HUES6 (cell line): ENCODE measurements at regions not wholly inside any gene's neighbourhood (a gene's known extent, or its start where the extent isn't known, plus 50 kb on each side); places are given as distances from the start of the nearest gene placed in this dataset.

Experiments
- H3K27ac ChIP-seq: 2 replicates; pipeline ENCODE4 v1.7.0; 2013; ENCODE audit warnings: low read depth, mild to moderate bottlenecking, low read length, inconsistent platforms
- H3K27me3 ChIP-seq: 2 replicates; pipeline ENCODE4 v1.6.1; 2013; ENCODE audit warnings: low read length; ENCODE audit not compliant: control insufficient read depth, insufficient read depth
- H3K36me3 ChIP-seq: 2 replicates; pipeline ENCODE4 v1.6.1; 2013; ENCODE audit warnings: low read length; ENCODE audit not compliant: control insufficient read depth, insufficient read depth
- H3K4me1 ChIP-seq: 2 replicates; pipeline ENCODE4 v1.6.1; 2013; ENCODE audit warnings: low read length; ENCODE audit not compliant: control insufficient read depth, insufficient read depth
- H3K4me3 ChIP-seq: 2 replicates; pipeline ENCODE4 v1.5.1; 2013; ENCODE audit warnings: low read depth, low read length
- H3K9ac ChIP-seq: one replicate; pipeline ENCODE4 v1.6.1; 2013; ENCODE audit warnings: mild to moderate bottlenecking, low read length
- H3K9me3 ChIP-seq: 2 replicates; pipeline ENCODE4 v1.6.1; 2013; ENCODE audit warnings: low read depth, low read length; ENCODE audit not compliant: control insufficient read depth, insufficient read depth

DNA sequence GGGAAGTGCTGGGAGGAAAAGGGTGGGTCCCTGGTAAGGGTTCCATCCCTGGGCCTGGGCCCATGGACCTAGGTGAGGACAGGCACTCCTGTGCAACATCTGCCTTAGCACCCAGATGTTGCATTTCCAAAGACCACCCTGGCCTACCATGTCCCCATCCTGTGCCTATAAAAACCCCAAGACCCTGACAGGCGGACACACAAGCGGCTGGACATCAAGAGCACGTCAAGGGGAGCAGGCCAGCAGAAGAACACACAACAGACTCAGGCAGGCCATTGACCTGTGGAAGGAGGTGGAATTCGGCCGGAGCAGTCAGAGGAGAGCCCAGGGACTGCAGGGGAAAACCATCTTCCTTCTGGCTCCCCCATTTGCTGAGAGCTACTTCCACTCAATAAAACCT, 937.8 kb upstream of the MANEA start:
- Histone ChIP-seq H3K36me3 (no peaks in the 10 kb centered on the region), H3K27me3 (no peaks in the 10 kb centered on the region), H3K4me1 (peaks cover 5% of the 10 kb centered on the region; the same call in 1 of the 2 replicates), H3K9me3 (no peaks in the 10 kb centered on the region), H3K27ac (no peak overlapping the region), H3K4me3 (no peak overlapping the region), H3K9ac (no peak overlapping the region)

- H3K9ac ChIP-seq: no peak overlapping the region
- peaks cover 5% of the 10 kb centered on the region; the same call in 1 of the 2 replicates for H3K4me1 ChIP-seq
- H3K36me3 ChIP-seq: no peaks in the 10 kb centered on the region
- H3K4me3 ChIP-seq: no peak overlapping the region
- no peaks in the 10 kb centered on the region for H3K9me3 ChIP-seq
- H3K27ac ChIP-seq: no peak overlapping the region
- H3K27me3 ChIP-seq: no peaks in the 10 kb centered on the region
Measured at GRCh38 chr6:94636780-94637385, 940.5 kb upstream of the MANEA start.

GRCh38 chr6:94623586-94623985, 953.7 kb upstream of the MANEA start:
- no peak overlapping the region for H3K4me3 ChIP-seq
- H3K27ac ChIP-seq: no peak overlapping the region
- H3K36me3 ChIP-seq: no peaks in the 10 kb centered on the region
- no peaks in the 10 kb centered on the region for H3K27me3 ChIP-seq
- H3K9ac ChIP-seq: no peak overlapping the region
- H3K4me1 ChIP-seq: no peaks in the 10 kb centered on the region
- no peaks in the 10 kb centered on the region for H3K9me3 ChIP-seq

GRCh38 chr6:94622783-94623182, 954.6 kb upstream of the MANEA start:
- H3K4me3 ChIP-seq: no peak overlapping the region
- no peak overlapping the region for H3K27ac ChIP-seq
- no peaks in the 10 kb centered on the region for H3K27me3 ChIP-seq
- no peaks in the 10 kb centered on the region for H3K9me3 ChIP-seq
- H3K9ac ChIP-seq: no peak overlapping the region
- no peaks in the 10 kb centered on the region for H3K4me1 ChIP-seq
- H3K36me3 ChIP-seq: no peaks in the 10 kb centered on the region

- H3K36me3 ChIP-seq: no peaks in the 10 kb centered on the region
- no peak overlapping the region for H3K27ac ChIP-seq
- no peaks in the 10 kb centered on the region for H3K4me1 ChIP-seq
- H3K4me3 ChIP-seq: no peak overlapping the region
- H3K9me3 ChIP-seq: peaks cover 21% of the 10 kb centered on the region
- H3K27me3 ChIP-seq: no peaks in the 10 kb centered on the region
- H3K9ac ChIP-seq: no peak overlapping the region
Measured at GRCh38 chr6:94600636-94601035, 976.7 kb upstream of the MANEA start.

DNA sequence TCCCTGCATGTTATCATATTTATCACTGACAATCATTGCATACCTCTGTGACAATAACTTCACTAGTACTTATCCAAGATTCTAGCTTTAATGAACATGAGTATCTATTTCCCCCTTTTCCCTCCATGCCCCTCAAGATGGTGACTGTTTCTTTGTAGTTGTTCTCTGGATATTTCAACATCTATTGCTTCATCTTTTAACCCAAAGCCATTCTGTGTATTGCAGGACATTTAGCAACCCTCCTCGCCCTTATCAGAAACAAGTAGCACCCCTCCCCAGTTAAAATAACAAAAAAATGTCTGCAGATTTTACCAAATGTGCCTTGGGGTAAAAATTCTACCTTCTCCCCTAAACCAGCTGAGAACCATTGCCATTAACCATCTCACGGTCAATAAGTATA, 979.8 kb upstream of the MANEA start:
- no peaks in the 10 kb centered on the region for H3K9me3 ChIP-seq

DNA sequence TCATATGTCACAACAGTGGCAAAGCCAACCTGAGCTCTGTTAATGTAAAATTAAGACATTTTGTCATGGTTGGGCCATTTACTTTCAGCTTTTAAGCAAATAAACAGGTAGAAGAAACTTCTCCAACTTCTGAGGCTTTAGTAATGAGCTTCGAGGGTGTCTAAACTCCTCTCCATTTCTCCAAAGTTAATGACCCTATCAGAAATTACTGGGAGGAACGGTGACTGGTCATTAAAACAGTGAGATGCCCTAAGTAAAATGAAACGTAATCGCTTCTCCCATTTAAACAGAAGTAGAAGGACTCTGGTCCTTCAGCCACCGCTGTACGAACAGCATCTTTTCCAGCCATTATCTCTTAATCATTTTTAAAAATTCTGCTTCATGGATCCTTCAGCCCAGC, 986.9 kb upstream of the MANEA start:
- Histone ChIP-seq H3K27me3 (no peaks in the 10 kb centered on the region), H3K9me3 (no peaks in the 10 kb centered on the region), H3K27ac (no peak overlapping the region), H3K36me3 (no peaks in the 10 kb centered on the region), H3K4me3 (no peak overlapping the region), H3K9ac (no peak overlapping the region), H3K4me1 (no peaks in the 10 kb centered on the region)

More for the DNA sequence above, 979.8 kb upstream of the MANEA start:
- Histone ChIP-seq H3K4me3 (no peak overlapping the region), H3K27me3 (no peaks in the 10 kb centered on the region), H3K36me3 (no peaks in the 10 kb centered on the region), H3K9ac (no peak overlapping the region), H3K27ac (no peak overlapping the region), H3K4me1 (no peaks in the 10 kb centered on the region)

GRCh38 chr6:94588301-94588700, 989.0 kb upstream of the MANEA start:
- Histone ChIP-seq H3K36me3 (no peaks in the 10 kb centered on the region), H3K9ac (no peak overlapping the region), H3K4me3 (no peak overlapping the region), H3K9me3 (no peaks in the 10 kb centered on the region), H3K27me3 (no peaks in the 10 kb centered on the region), H3K27ac (no peak overlapping the region), H3K4me1 (no peaks in the 10 kb centered on the region)

DNA sequence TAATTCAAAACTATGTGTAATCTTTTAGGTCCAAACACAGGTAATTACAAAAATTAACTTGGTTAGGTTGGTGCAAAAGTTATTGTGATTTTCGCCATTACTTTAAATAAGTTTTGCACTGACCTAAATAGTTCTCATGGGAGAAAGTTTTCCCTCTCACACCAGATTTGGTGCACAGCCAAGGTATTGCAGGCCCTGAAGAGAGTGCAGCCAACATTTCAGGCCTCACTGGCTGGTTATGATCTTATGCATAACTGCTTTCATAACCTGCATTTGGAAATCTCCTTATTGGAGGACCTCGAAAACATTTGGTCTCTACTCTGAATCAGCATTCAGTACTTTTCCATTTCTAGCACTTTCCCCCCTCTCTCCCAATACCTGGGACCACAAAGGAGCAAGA, 993.1 kb upstream of the MANEA start:
- Histone ChIP-seq H3K4me1 (no peaks in the 10 kb centered on the region), H3K9ac (no peak overlapping the region), H3K27me3 (no peaks in the 10 kb centered on the region), H3K9me3 (no peaks in the 10 kb centered on the region), H3K4me3 (no peak overlapping the region), H3K27ac (no peak overlapping the region), H3K36me3 (no peaks in the 10 kb centered on the region)

- Histone ChIP-seq H3K4me1 (no peaks in the 10 kb centered on the region), H3K36me3 (no peaks in the 10 kb centered on the region), H3K27ac (no peak overlapping the region), H3K4me3 (no peak overlapping the region), H3K9me3 (no peaks in the 10 kb centered on the region), H3K9ac (no peak overlapping the region), H3K27me3 (no peaks in the 10 kb centered on the region)
Measured at GRCh38 chr6:94570581-94570980, 1006.8 kb upstream of the MANEA start.

DNA sequence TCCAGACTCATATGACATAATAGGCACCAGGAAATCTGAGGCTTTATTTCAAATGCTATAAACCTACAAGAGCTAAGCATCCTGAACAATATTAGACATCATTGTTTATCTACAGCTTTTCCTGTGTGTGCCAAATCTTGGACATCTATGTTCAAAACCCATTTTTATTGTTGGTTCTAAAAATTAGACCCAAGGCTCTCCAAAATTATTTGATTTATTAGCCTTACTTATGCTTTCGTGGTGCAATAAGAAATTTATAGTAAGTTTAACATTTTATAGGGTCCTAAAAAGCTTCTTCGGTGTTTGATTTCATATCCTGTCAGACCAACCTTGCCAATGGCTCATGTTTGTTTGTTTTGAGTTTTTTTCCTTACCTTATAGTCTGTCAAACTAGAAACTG, 1014.5 kb upstream of the MANEA start:
- Histone ChIP-seq H3K27ac (no peak overlapping the region), H3K4me3 (no peak overlapping the region), H3K9ac (no peak overlapping the region), H3K36me3 (no peaks in the 10 kb centered on the region), H3K27me3 (no peaks in the 10 kb centered on the region; the same call in 1 of the 2 replicates), H3K4me1 (peaks cover 23% of the 10 kb centered on the region), H3K9me3 (no peaks in the 10 kb centered on the region)
